C4-2B (cell line): ENCODE measurements at regions not wholly inside any gene's neighbourhood (a gene's known extent, or its start where the extent isn't known, plus 50 kb on each side); places are given as distances from the start of the nearest gene placed in this dataset.

Experiments used
- H3K27ac ChIP-seq: fragments of 450-650 bp; 2 replicates; pipeline ENCODE4 v1.5.1; 2017
- CTCF ChIP-seq: fragments of 450-650 bp; conservative IDR thresholded peaks from 2 replicates; pipeline ENCODE4 v1.5.1; 2017; ENCODE audit warnings: mild to moderate bottlenecking
- ZFX ChIP-seq: fragments of 450-650 bp; IDR thresholded peaks from 2 replicates; pipeline ENCODE4 v1.6.1; 2017

- TF ChIP-seq CTCF (no peak), ZFX (no peak)
- H3K27ac ChIP-seq = no peak overlapping the region
Measured at GRCh38 chr4:189787216-189788031, 153.2 kb upstream of the FRG1 start.

- no peak overlapping the region for H3K27ac ChIP-seq
- TF ChIP-seq CTCF (peak; percentile 88), ZFX (no peak)
Measured at GRCh38 chr4:189792924-189793618, 147.6 kb upstream of the FRG1 start.

- no peak for TF ChIP-seq CTCF
- TF ChIP-seq ZFX = no peak
- no peak overlapping the region for H3K27ac ChIP-seq
Measured at GRCh38 chr4:189800545-189801088, 140.1 kb upstream of the FRG1 start.

DNA sequence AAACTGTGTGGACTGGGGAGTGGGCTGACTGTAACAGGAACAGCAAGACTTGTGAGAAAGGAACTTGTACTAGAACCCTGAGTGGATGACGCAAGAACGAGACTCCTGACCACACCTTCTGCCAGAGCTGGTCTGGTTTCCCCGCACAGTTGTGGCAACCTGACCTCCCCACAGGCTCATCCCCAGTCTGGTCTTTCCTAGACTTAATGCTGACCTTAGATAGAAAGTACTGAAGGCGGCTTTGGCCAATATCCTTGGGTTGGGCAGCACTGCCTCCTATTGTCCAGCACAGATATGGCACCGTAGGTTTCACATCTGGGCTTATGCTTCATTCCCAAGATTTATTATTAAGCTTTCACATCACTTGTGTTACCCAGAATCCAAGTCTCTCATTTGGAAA, 137.8 kb upstream of the FRG1 start:
- no peak overlapping the region for H3K27ac ChIP-seq
- TF ChIP-seq ZFX (no peak), CTCF (peak; percentile 55)

GRCh38 chr4:189804894-189805293, 135.8 kb upstream of the FRG1 start:
- no peak overlapping the region for H3K27ac ChIP-seq
- TF ChIP-seq CTCF = no peak
- no peak for TF ChIP-seq ZFX

- H3K27ac ChIP-seq = no peak overlapping the region
- TF ChIP-seq ZFX = no peak
- no peak for TF ChIP-seq CTCF
Measured at GRCh38 chr4:189806506-189806905, 134.2 kb upstream of the FRG1 start.

DNA sequence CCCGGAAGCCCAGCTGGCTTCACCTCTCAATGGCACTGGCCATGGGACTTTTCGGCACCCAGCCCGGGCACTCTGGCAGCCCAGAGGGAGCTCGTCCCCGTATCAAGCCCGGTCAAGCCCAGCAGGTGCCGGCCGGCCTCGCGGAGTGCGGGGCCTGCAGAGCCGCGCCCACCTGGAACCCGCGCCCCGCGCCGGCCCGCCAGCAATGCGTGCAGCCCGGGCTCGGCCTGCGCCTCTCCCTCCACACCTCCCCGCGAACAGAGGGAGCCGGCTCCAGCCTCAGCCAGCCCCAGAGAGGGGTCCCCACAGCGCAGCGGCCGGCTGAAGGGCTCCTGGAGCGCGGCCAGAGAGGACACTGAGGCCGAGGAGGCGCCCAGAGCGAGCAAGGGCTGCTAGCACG, 133.6 kb upstream of the FRG1 start:
- TF ChIP-seq ZFX (no peak), CTCF (no peak)
- no peak overlapping the region for H3K27ac ChIP-seq
